IMR-90 (cell line): ENCODE measurements at regions not wholly inside any gene's neighbourhood (a gene's known extent, or its start where the extent isn't known, plus 50 kb on each side); places are given as distances from the start of the nearest gene placed in this dataset.
"Not testable (repeated sequence)": the region's sequence is repeated elsewhere in the genome, so short reads cannot be mapped to it uniquely, and the experiment has no call there.

Source experiments
- ATAC-seq: fragments of 200-7000 bp; cut with Tn5 transposase; 2 replicates; pipeline ENCODE4 v1.9.1; 2020; ENCODE audit warnings: low read depth, mild to moderate bottlenecking, moderate library complexity
- BruUV-seq: library from RNA; stranded (reverse); fragments of 400-500 nt; replicated peaks from 2 replicates; lab custom pipeline; 2021; lab: Mats Ljungman, UMichigan
- CTCF ChIA-PET: fragments of 300-600 bp; formaldehyde crosslinking; extraction: SDS; loops from one replicate; lab custom pipeline; 2021; ENCODE audit warnings: antibody characterized with exemption; lab: Yijun Ruan, JAX
- POLR2A ChIA-PET: fragments of 300-600 bp; sonication (Branson Sonifier 250); formaldehyde crosslinking; loops from one replicate; lab custom pipeline; 2022; ENCODE audit warnings: antibody characterized with exemption; ENCODE audit not compliant: unreplicated experiment; lab: Charles Lee
- DNase-seq: peaks from one replicate; pipeline ENCODE4 v3.0.0; 2013
- H2AFZ ChIP-seq: replicated peaks from 2 replicates; pipeline ENCODE3; 2013; ENCODE audit warnings: low read length, mild to moderate bottlenecking; ENCODE audit not compliant: poor library complexity
- H2AK5ac ChIP-seq: 2 replicates; pipeline ENCODE4 v1.6.1; 2013; ENCODE audit warnings: low read depth, low read length, inconsistent platforms
- H2AK9ac ChIP-seq: replicated peaks from 2 replicates; pipeline ENCODE3; 2013; ENCODE audit warnings: mild to moderate bottlenecking, low read depth, low read length, moderate library complexity; ENCODE audit not compliant: poor library complexity
- H2BK120ac ChIP-seq: 2 replicates; pipeline ENCODE4 v1.6.1; 2013; ENCODE audit warnings: low read depth, low read length, inconsistent platforms
- H2BK15ac ChIP-seq: 3 replicates; pipeline ENCODE4 v1.6.1; 2013; ENCODE audit warnings: low read depth, low read length, inconsistent platforms
- H2BK20ac ChIP-seq: 2 replicates; pipeline ENCODE4 v1.6.1; 2013; ENCODE audit warnings: low read depth, mild to moderate bottlenecking, inconsistent platforms, low read length, moderate library complexity
- H2BK5ac ChIP-seq: 2 replicates; pipeline ENCODE4 v1.6.1; 2013; ENCODE audit warnings: mild to moderate bottlenecking, low read depth, low read length, inconsistent platforms; ENCODE audit not compliant: poor library complexity, severe bottlenecking
- H3K14ac ChIP-seq: replicated peaks from 2 replicates; pipeline ENCODE4 v1.6.1; 2013; ENCODE audit warnings: low read depth, low read length, inconsistent platforms
- H3K18ac ChIP-seq: 2 replicates; pipeline ENCODE4 v1.6.1; 2013; ENCODE audit warnings: low read depth, low read length, control low read depth
- H3K23ac ChIP-seq: 2 replicates; pipeline ENCODE4 v1.6.1; 2013; ENCODE audit warnings: low read depth, low read length, inconsistent platforms
- H3K27ac ChIP-seq: 2 replicates; pipeline ENCODE4 v1.5.1; 2013; ENCODE audit warnings: mild to moderate bottlenecking, control low read depth, low read length; ENCODE audit not compliant: insufficient read depth
- H3K27me3 ChIP-seq: 2 replicates; pipeline ENCODE4 v1.6.1; 2013; ENCODE audit warnings: low read length; ENCODE audit not compliant: control insufficient read depth, insufficient read depth
- H3K36me3 ChIP-seq: 2 replicates; pipeline ENCODE4 v1.6.1; 2013; ENCODE audit warnings: low read length, mixed read lengths; ENCODE audit not compliant: control insufficient read depth, insufficient read depth
- H3K4ac ChIP-seq: 2 replicates; pipeline ENCODE4 v1.6.1; 2013; ENCODE audit warnings: low read depth, low read length, inconsistent platforms
- H3K4me1 ChIP-seq: 2 replicates; pipeline ENCODE4 v1.6.1; 2013; ENCODE audit warnings: low read length, mixed read lengths; ENCODE audit not compliant: control insufficient read depth, insufficient read depth
- H3K4me2 ChIP-seq: 2 replicates; pipeline ENCODE4 v1.6.1; 2013; ENCODE audit warnings: low read depth, mild to moderate bottlenecking, control low read depth, low read length, moderate library complexity
- H3K4me3 ChIP-seq: 2 replicates; pipeline ENCODE4 v1.5.1; 2013; ENCODE audit warnings: low read depth, mild to moderate bottlenecking, control low read depth, low read length, moderate library complexity; ENCODE audit not compliant: insufficient read depth
- H3K56ac ChIP-seq: 2 replicates; pipeline ENCODE4 v1.6.1; 2013; ENCODE audit warnings: low read length, inconsistent platforms; ENCODE audit not compliant: insufficient read depth; ENCODE audit errors: extremely low read depth
- H3K79me1 ChIP-seq, 2 experiments: 2 replicates each; pipeline ENCODE4 v1.6.1; 2013; ENCODE audit warnings: low read length in 2 of 2, inconsistent platforms in 1 of 2, low read depth in 1 of 2
- H3K9ac ChIP-seq: 2 replicates; pipeline ENCODE4 v1.6.1; 2013; ENCODE audit warnings: low read depth, low read length, control low read depth
- H3K9me1 ChIP-seq: 2 replicates; pipeline ENCODE4 v1.6.1; 2013; ENCODE audit warnings: low read length, inconsistent platforms; ENCODE audit not compliant: insufficient read depth
- H3K9me3 ChIP-seq: 2 replicates; pipeline ENCODE4 v1.6.1; 2013; ENCODE audit warnings: low read length; ENCODE audit not compliant: control insufficient read depth, insufficient read depth
- H4K20me1 ChIP-seq: 2 replicates; pipeline ENCODE4 v1.6.1; 2013; ENCODE audit warnings: low read length, inconsistent platforms; ENCODE audit not compliant: insufficient read depth
- H4K5ac ChIP-seq: 2 replicates; pipeline ENCODE4 v1.6.1; 2013; ENCODE audit warnings: mild to moderate bottlenecking, low read depth, low read length, control low read depth
- H4K8ac ChIP-seq, 2 experiments: 2 replicates each; pipeline ENCODE4 v1.6.1; 2013; ENCODE audit warnings: low read depth in 2 of 2, low read length in 2 of 2, control low read depth in 1 of 2, inconsistent platforms in 1 of 2
- H4K91ac ChIP-seq: 2 replicates; pipeline ENCODE4 v1.6.1; 2013; ENCODE audit warnings: low read depth, low read length, inconsistent platforms; ENCODE audit not compliant: insufficient read depth
- RAD21 ChIP-seq: IDR thresholded peaks from 2 replicates; pipeline ENCODE4 v1.6.1; 2012; ENCODE audit warnings: low read length, improper control_type of control experiment
- RCOR1 ChIP-seq: IDR thresholded peaks from 2 replicates; pipeline ENCODE4 v1.6.1; 2012; ENCODE audit warnings: mild to moderate bottlenecking, low read length, improper control_type of control experiment; ENCODE audit not compliant: insufficient replicate concordance
- WGBS, 2 experiments: methylation state at CpG; one replicate each; pipeline versions ENCODE4 v1.1.5 to v1.1.7; 2013; ENCODE audit warnings: missing lambda C conversion rate in 2 of 2; ENCODE audit not compliant: insufficient read length in 1 of 2; ENCODE audit errors: extremely low coverage in 2 of 2; 5-methylcytosine and 5-hydroxymethylcytosine counted together
- dilution Hi-C: fragments of 300-500 bp; cut with HindIII; formaldehyde crosslinking; loops from one replicate; pipeline ENCODE4 v1.14.3; 2018; ENCODE audit warnings: low sequenced_read_pairs; ENCODE audit not compliant: unreplicated experiment
- in situ Hi-C: fragments of 300-500 bp; cut with MboI; formaldehyde crosslinking; loops from 3 replicates; pipeline ENCODE4 v1.14.3; 2019; ENCODE audit warnings: low sequenced_read_pairs, inconsistent platforms, mixed read lengths
- intact Hi-C: fragments of 100-400 bp; cut with micrococcal nuclease; formaldehyde crosslinking; loops from 2 replicates; pipeline ENCODE4 v1.10.0; 2022

DNA sequence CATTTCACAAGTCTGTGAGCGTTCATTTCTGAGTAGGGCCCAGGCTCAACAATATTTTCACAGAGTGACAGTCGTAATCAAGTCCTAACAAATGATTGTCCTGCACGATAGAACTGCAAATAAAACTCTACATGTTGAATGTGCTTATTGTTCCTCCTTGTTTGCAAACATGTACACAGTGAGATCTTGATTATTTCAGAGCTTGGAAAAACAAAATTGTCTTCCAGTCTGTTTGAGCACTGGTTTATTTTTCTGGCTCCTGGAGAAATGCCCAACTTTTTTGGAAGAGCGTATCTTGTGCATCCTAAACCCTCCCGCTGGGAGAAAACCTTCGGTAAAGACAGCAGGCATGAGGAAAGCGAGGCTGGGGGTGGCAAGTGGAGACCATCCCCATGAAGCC, 91.1 kb downstream of the TEX36 start:
- Histone ChIP-seq H4K20me1 (no peaks in the 10 kb centered on the region), H3K27ac (no peak overlapping the region), H3K4me3 (no peak overlapping the region), H2BK5ac (no peak overlapping the region), H3K18ac (no peak overlapping the region), H3K9me1 (no peaks in the 10 kb centered on the region), H3K23ac (no peak overlapping the region), H3K56ac (no peak overlapping the region), H3K4me2 (no peak overlapping the region), H3K14ac (no peak overlapping the region), H4K8ac (no peak overlapping the region), H3K9me3 (no peaks in the 10 kb centered on the region), H4K91ac (no peak overlapping the region), H2AK9ac (no peak overlapping the region), H2AK5ac (no peak overlapping the region), H3K9ac (no peak overlapping the region), H4K5ac (no peak overlapping the region), H2BK15ac (no peak overlapping the region), H3K4ac (no peak overlapping the region), H2BK120ac (no peak overlapping the region), H3K4me1 (no peaks in the 10 kb centered on the region), H3K36me3 (no peaks in the 10 kb centered on the region), H3K27me3 (no peaks in the 10 kb centered on the region), H3K79me1 (no peaks in the 10 kb centered on the region), H2BK20ac (no peak overlapping the region), H2AFZ (no peak overlapping the region)
- in situ Hi-C loops: no loop called here
- TF ChIP-seq RAD21 (no peak), RCOR1 (no peak)
- ATAC-seq (no peak), DNase-seq (no peak)
- ChIA-PET POLR2A (no interaction called here), CTCF (interaction anchor here (0.6 kb wide), 1 partner anchor 886 kb away, joined by 3 read pairs; no protein-coding TSS in a partner anchor)
- WGBS, 2 experiments: no CpG with 5 or more reads among the region's 7 CpGs
- dilution Hi-C loops: no loop called here
- no TSS peak for BruUV-seq
- intact Hi-C loops: no loop called here

DNA sequence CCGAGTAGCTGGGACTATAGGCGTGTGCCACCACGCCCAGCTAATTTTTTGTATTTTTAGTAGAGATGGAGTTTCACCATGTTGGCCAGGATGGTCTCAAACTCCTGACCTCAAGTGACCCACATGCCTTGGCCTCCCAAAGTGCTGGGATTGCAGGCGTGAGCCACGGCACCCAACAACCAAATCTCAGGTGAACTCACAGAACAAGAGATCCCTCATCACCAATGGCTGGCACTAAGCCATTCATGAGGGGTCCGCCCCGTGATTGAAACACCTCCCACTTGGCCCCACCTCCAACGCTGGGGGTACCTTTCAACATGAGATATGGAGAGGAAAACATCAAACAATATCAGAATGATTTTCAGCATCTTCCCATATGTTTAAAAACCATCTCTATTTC, 94.2 kb downstream of the TEX36 start:
- dilution Hi-C loops, H3K14ac ChIP-seq, H2BK5ac ChIP-seq, H4K91ac ChIP-seq, H2AK5ac ChIP-seq, H2AFZ ChIP-seq, H3K9me3 ChIP-seq, H3K9ac ChIP-seq, H2BK15ac ChIP-seq, H2BK120ac ChIP-seq, H3K23ac ChIP-seq, intact Hi-C loops, POLR2A ChIA-PET, BruUV-seq, H2AK9ac ChIP-seq, H2BK20ac ChIP-seq, H3K56ac ChIP-seq, H4K5ac ChIP-seq, DNase-seq, H3K27me3 ChIP-seq, H3K18ac ChIP-seq, in situ Hi-C loops, H3K79me1 ChIP-seq, H3K36me3 ChIP-seq, H4K8ac ChIP-seq, H3K27ac ChIP-seq, H3K4me2 ChIP-seq, H3K9me1 ChIP-seq, CTCF ChIA-PET, H3K4me1 ChIP-seq, H3K4ac ChIP-seq, H4K20me1 ChIP-seq, H3K4me3 ChIP-seq, ATAC-seq: not testable (repeated sequence)
- no CpG with 5 or more reads among the region's 8 CpGs for WGBS, 2 experiments
